ENCODE measurements at regions not wholly inside any gene's neighbourhood (a gene's known extent, or its start where the extent isn't known, plus 50 kb on each side); places are given as distances from the start of the nearest gene placed in this dataset.

DNA sequence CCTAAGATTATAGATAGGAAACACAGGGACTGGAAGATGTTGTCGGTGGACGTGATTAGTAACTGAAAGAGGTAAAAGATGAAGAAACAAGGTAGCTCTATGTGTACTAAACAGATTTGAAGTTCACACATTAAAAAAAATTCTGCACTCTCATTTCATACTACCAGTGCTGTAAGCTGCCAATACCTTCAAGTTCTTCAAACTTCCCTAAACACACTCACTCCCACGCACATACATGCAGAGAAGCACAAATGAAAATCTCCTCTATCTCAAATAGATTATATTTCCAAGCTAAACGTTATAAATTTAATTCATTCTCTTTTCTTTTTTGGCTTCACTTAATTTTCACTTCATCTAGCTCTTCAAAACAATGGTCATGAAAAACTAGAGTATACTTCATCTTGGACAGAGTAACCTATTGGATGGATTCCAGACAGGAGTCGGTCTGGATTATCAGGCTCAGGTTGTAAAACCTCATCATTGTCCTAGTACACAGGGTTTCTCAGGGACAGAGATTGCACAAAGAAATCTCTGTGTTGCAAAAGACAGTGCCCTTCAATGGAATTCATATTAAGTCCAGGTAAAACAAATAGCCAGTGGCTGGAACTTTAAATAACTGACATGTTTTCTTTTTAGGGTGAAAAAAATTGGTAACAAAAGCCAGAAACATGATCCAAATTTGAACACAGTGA is 408.1 kb upstream of the ZNF385D start:
- TF ChIP-seq SP7 (tag by site-specific recombination; IDR thresholded peaks at IDR 0.05), result no peak
- no peak for TF ChIP-seq SETDB1 (IDR thresholded peaks at IDR 0.05; ENCODE audit: insufficient read length, low read length)
- TF ChIP-seq ZNF530 (tag by site-specific recombination; IDR thresholded peaks at IDR 0.05; ENCODE audit: low read depth), result no peak
- TF ChIP-seq, protein P1, sequence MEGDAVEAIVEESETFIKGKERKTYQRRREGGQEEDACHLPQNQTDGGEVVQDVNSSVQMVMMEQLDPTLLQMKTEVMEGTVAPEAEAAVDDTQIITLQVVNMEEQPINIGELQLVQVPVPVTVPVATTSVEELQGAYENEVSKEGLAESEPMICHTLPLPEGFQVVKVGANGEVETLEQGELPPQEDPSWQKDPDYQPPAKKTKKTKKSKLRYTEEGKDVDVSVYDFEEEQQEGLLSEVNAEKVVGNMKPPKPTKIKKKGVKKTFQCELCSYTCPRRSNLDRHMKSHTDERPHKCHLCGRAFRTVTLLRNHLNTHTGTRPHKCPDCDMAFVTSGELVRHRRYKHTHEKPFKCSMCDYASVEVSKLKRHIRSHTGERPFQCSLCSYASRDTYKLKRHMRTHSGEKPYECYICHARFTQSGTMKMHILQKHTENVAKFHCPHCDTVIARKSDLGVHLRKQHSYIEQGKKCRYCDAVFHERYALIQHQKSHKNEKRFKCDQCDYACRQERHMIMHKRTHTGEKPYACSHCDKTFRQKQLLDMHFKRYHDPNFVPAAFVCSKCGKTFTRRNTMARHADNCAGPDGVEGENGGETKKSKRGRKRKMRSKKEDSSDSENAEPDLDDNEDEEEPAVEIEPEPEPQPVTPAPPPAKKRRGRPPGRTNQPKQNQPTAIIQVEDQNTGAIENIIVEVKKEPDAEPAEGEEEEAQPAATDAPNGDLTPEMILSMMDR (tag by site-specific recombination; IDR thresholded peaks at IDR 0.05), result no peak
- no peak for TF ChIP-seq ZNF596 (tag by site-specific recombination; IDR thresholded peaks at IDR 0.05)
- TF ChIP-seq ZBTB7A (tag by site-specific recombination; IDR thresholded peaks at IDR 0.05; ENCODE audit: low read depth), result no peak
- no peak for TF ChIP-seq SP2 (tag by site-specific recombination; IDR thresholded peaks at IDR 0.05)
- TF ChIP-seq YY1 (tag by site-specific recombination; IDR thresholded peaks at IDR 0.05), result no peak
- no peak for TF ChIP-seq ZNF114 (tag by site-specific recombination; IDR thresholded peaks at IDR 0.05)
- TF ChIP-seq, protein P2, sequence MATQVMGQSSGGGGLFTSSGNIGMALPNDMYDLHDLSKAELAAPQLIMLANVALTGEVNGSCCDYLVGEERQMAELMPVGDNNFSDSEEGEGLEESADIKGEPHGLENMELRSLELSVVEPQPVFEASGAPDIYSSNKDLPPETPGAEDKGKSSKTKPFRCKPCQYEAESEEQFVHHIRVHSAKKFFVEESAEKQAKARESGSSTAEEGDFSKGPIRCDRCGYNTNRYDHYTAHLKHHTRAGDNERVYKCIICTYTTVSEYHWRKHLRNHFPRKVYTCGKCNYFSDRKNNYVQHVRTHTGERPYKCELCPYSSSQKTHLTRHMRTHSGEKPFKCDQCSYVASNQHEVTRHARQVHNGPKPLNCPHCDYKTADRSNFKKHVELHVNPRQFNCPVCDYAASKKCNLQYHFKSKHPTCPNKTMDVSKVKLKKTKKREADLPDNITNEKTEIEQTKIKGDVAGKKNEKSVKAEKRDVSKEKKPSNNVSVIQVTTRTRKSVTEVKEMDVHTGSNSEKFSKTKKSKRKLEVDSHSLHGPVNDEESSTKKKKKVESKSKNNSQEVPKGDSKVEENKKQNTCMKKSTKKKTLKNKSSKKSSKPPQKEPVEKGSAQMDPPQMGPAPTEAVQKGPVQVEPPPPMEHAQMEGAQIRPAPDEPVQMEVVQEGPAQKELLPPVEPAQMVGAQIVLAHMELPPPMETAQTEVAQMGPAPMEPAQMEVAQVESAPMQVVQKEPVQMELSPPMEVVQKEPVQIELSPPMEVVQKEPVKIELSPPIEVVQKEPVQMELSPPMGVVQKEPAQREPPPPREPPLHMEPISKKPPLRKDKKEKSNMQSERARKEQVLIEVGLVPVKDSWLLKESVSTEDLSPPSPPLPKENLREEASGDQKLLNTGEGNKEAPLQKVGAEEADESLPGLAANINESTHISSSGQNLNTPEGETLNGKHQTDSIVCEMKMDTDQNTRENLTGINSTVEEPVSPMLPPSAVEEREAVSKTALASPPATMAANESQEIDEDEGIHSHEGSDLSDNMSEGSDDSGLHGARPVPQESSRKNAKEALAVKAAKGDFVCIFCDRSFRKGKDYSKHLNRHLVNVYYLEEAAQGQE (tag by site-specific recombination; IDR thresholded peaks at IDR 0.05), result no peak
- no peak for TF ChIP-seq ZNF157 (tag by site-specific recombination; IDR thresholded peaks at IDR 0.05)
- TF ChIP-seq ZNF138 (tag by site-specific recombination; IDR thresholded peaks at IDR 0.05; ENCODE audit: borderline replicate concordance), result no peak

Data from HEK293 (cell line).